SK-N-SH (cell line): ENCODE measurements at regions not wholly inside any gene's neighbourhood (a gene's known extent, or its start where the extent isn't known, plus 50 kb on each side); places are given as distances from the start of the nearest gene placed in this dataset.
"Not testable (repeated sequence)": the region's sequence is repeated elsewhere in the genome, so short reads cannot be mapped to it uniquely, and the experiment has no call there.

ENCODE experiments used
- NFIC ChIP-seq: IDR thresholded peaks from 2 replicates; pipeline ENCODE4 v1.4.0; 2012; ENCODE audit warnings: borderline replicate concordance
- RCOR1 ChIP-seq: fragments of 150-350 bp; IDR thresholded peaks from 2 replicates; pipeline ENCODE4 v1.6.1; 2017; ENCODE audit warnings: antibody characterized with exemption, low read length

GRCh38 chr6:144506051-144506450 lies 220.9 kb downstream of the UTRN start:
- not testable (repeated sequence) for TF ChIP-seq NFIC, RCOR1
